GM23248 (cell line): ENCODE measurements at regions not wholly inside any gene's neighbourhood (a gene's known extent, or its start where the extent isn't known, plus 50 kb on each side); places are given as distances from the start of the nearest gene placed in this dataset.

Source experiments
- DNase-seq: peaks from one replicate; pipeline ENCODE4 v3.0.0-alpha.2; 2015
- H2AFZ ChIP-seq: fragments of 200-600 bp; sonication (generic); 2 replicates; pipeline ENCODE4 v1.6.1; 2016; ENCODE audit warnings: antibody characterized with exemption
- H3F3A ChIP-seq: fragments of 200-600 bp; sonication (generic); 2 replicates; pipeline ENCODE4 v1.6.1; 2016; ENCODE audit warnings: mild to moderate bottlenecking, antibody characterized with exemption, mixed run types; ENCODE audit not compliant: insufficient read depth
- H3K27ac ChIP-seq: fragments of 200-600 bp; sonication (generic); 2 replicates; pipeline ENCODE4 v1.5.1; 2016; ENCODE audit warnings: mild to moderate bottlenecking
- H3K27me3 ChIP-seq: fragments of 200-600 bp; sonication (generic); replicated peaks from 2 replicates; pipeline ENCODE4 v1.6.1; 2016; ENCODE audit warnings: mild to moderate bottlenecking; ENCODE audit not compliant: insufficient read depth
- H3K36me3 ChIP-seq: fragments of 200-600 bp; sonication (generic); 2 replicates; pipeline ENCODE4 v1.6.1; 2016; ENCODE audit warnings: low read depth, mild to moderate bottlenecking
- H3K4me1 ChIP-seq: fragments of 200-600 bp; sonication (generic); 2 replicates; pipeline ENCODE4 v1.6.1; 2016; ENCODE audit warnings: mild to moderate bottlenecking; ENCODE audit not compliant: insufficient read depth
- H3K4me2 ChIP-seq: fragments of 200-600 bp; sonication (generic); one replicate; pipeline ENCODE4 v1.6.1; 2016; ENCODE audit warnings: mild to moderate bottlenecking; ENCODE audit not compliant: unreplicated experiment
- H3K4me3 ChIP-seq: fragments of 200-600 bp; sonication (generic); 2 replicates; pipeline ENCODE4 v1.5.1; 2016; ENCODE audit warnings: mild to moderate bottlenecking
- H3K79me2 ChIP-seq: fragments of 200-600 bp; sonication (generic); 2 replicates; pipeline ENCODE4 v1.6.1; 2016; ENCODE audit warnings: mild to moderate bottlenecking; ENCODE audit not compliant: insufficient read depth
- H3K9ac ChIP-seq: fragments of 200-600 bp; sonication (generic); 2 replicates; pipeline ENCODE4 v1.6.1; 2016; ENCODE audit warnings: mild to moderate bottlenecking
- H3K9me2 ChIP-seq: fragments of 200-600 bp; sonication (generic); 2 replicates; pipeline ENCODE4 v1.6.1; 2016; ENCODE audit warnings: mixed run types, mild to moderate bottlenecking, moderate library complexity; ENCODE audit not compliant: insufficient read depth
- H3K9me3 ChIP-seq: fragments of 200-600 bp; sonication (generic); one replicate; pipeline ENCODE4 v1.6.1; 2017; ENCODE audit warnings: low read depth
- H4K20me1 ChIP-seq: fragments of 200-600 bp; sonication (generic); 2 replicates; pipeline ENCODE4 v1.6.0; 2016; ENCODE audit not compliant: insufficient read depth
- EZH2 ChIP-seq: fragments of 200-600 bp; sonication (generic); IDR thresholded peaks from 2 replicates; pipeline ENCODE4 v1.6.1; 2018; ENCODE audit warnings: antibody characterized with exemption, mild to moderate bottlenecking; ENCODE audit not compliant: insufficient read depth, poor library complexity, severe bottlenecking
- EZH2phosphoT487 ChIP-seq: fragments of 200-600 bp; sonication (generic); IDR thresholded peaks from 2 replicates; pipeline ENCODE4 v1.6.1; 2018; ENCODE audit warnings: antibody characterized with exemption, moderate library complexity, mild to moderate bottlenecking, low read depth; ENCODE audit not compliant: insufficient read depth
- WGBS, 2 experiments: methylation state at CpG; one replicate each; pipeline ENCODE4 v1.1.6; 2015 to 2017; ENCODE audit warnings: low lambda C conversion rate in 2 of 2, low coverage in 1 of 2; ENCODE audit errors: missing lambda C conversion rate in 2 of 2; 5-methylcytosine and 5-hydroxymethylcytosine counted together
- in situ Hi-C: fragments of 300-500 bp; cut with MboI; formaldehyde crosslinking; loops from 2 replicates; pipeline ENCODE4 v1.15.0; 2020

- no peaks in the 10 kb centered on the region for H3K79me2 ChIP-seq
- no peak overlapping the region for H3K9ac ChIP-seq
- no peaks in the 10 kb centered on the region for H4K20me1 ChIP-seq
- no peaks in the 10 kb centered on the region for H3K36me3 ChIP-seq
- H3K27me3 ChIP-seq: no peaks in the 10 kb centered on the region
- TF ChIP-seq EZH2phosphoT487 (no peak), EZH2 (no peak)
- no peak overlapping the region for H3K4me2 ChIP-seq
- no peaks in the 10 kb centered on the region for H3K9me3 ChIP-seq
- H3F3A ChIP-seq: no peaks in the 10 kb centered on the region
- 25 to 46% methylated on average over 1 of the region's 1 CpG for WGBS, 2 experiments
- H3K4me1 ChIP-seq: no peaks in the 10 kb centered on the region
- H2AFZ ChIP-seq: no peak overlapping the region
- no peaks in the 10 kb centered on the region for H3K9me2 ChIP-seq
- no peak overlapping the region for H3K4me3 ChIP-seq
- H3K27ac ChIP-seq: no peak overlapping the region
- DNase-seq: no peak
- in situ Hi-C loops: no loop called here
Measured at GRCh38 chr17:70613681-70614080, 444.3 kb downstream of the KCNJ2 start.

DNA sequence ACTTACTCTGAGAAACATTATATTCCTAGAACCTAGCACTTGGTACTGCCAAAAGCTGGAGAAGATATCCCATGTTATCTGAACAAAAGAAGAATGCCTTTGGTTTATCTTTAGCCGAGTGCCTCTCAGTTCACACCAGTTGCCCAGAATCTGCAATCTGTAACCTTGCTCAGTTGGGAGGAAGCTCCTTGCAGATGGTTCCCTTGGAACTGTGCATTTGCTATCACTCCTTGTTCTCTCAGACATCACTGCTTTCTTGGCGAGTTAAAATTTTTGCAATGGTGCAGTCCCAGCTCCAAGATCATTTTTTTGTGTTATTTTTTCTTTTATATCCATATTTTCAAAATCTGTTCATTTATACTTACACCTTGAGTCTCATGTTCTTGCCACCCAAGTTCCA lies 446.5 kb downstream of the KCNJ2 start:
- H3K9me2 ChIP-seq: no peaks in the 10 kb centered on the region
- H4K20me1 ChIP-seq: no peaks in the 10 kb centered on the region
- H3F3A ChIP-seq: no peaks in the 10 kb centered on the region
- H3K9me3 ChIP-seq: no peaks in the 10 kb centered on the region
- no peaks in the 10 kb centered on the region for H3K4me1 ChIP-seq
- no peaks in the 10 kb centered on the region for H3K79me2 ChIP-seq
- no peaks in the 10 kb centered on the region for H3K27me3 ChIP-seq
- WGBS, 2 experiments: 24 to 34% methylated on average over 2 of the region's 2 CpGs
- DNase-seq: no peak
- no peak for TF ChIP-seq EZH2phosphoT487
- no peak overlapping the region for H3K4me3 ChIP-seq
- H3K36me3 ChIP-seq: no peaks in the 10 kb centered on the region
- no peak overlapping the region for H3K4me2 ChIP-seq
- H2AFZ ChIP-seq: no peak overlapping the region
- in situ Hi-C loops: no loop called here
- H3K27ac ChIP-seq: no peak overlapping the region
- no peak overlapping the region for H3K9ac ChIP-seq

DNA sequence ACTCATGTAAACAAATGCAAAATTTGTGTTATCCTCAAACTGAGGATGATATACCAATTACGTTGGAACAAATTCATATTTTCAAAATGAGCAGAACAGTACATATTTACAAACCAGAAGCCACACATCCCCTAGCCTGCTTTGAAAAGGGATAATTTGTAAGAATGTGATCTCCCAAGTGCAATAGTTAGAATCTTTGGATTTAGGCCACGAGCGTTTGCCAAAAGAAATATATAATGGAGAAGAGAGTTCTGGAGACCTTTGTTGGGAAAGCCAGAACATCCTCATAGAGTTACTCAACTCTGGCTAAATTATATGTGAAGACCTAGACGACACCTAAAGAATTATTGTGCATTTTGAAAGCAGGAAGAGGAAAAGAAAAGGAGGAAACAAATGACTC lies 449.3 kb downstream of the KCNJ2 start:
- no peaks in the 10 kb centered on the region for H3F3A ChIP-seq
- no peaks in the 10 kb centered on the region for H3K9me2 ChIP-seq
- no peak overlapping the region for H2AFZ ChIP-seq
- no peaks in the 10 kb centered on the region for H4K20me1 ChIP-seq
- in situ Hi-C loops: no loop called here
- H3K9me3 ChIP-seq: no peaks in the 10 kb centered on the region
- H3K79me2 ChIP-seq: no peaks in the 10 kb centered on the region
- TF ChIP-seq EZH2: no peak
- no peak overlapping the region for H3K4me3 ChIP-seq
- no peak overlapping the region for H3K9ac ChIP-seq
- no peaks in the 10 kb centered on the region for H3K4me1 ChIP-seq
- H3K27ac ChIP-seq: no peak overlapping the region
- H3K4me2 ChIP-seq: no peak overlapping the region
- WGBS, 2 experiments: 63 to 66% methylated on average over 4 of the region's 4 CpGs
- H3K27me3 ChIP-seq: no peaks in the 10 kb centered on the region
- DNase-seq: no peak
- H3K36me3 ChIP-seq: no peaks in the 10 kb centered on the region

DNA sequence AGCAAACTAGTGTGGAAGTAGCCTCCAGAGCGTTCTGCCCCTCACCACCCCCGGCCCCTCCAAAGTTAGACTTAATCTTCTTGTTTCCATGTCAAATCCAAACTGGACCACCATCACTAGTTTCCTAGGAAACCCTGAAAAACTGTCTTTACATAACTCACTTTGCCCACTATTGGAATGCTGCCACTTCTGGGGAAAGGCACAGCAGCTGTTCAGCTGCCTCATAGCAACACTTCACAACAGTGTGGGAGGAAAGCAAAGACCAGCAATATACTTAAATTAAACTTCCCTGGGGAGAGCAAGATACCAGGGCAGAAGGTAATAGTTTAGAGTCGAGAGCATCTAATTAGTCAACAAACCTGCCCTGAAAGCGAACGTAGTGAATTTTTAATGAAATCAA lies 452.2 kb downstream of the KCNJ2 start:
- no peaks in the 10 kb centered on the region for H3F3A ChIP-seq
- in situ Hi-C loops: no loop called here
- H3K4me2 ChIP-seq: no peak overlapping the region
- no peaks in the 10 kb centered on the region for H3K4me1 ChIP-seq
- peak; percentile 4 for DNase-seq
- no peak overlapping the region for H3K4me3 ChIP-seq
- no peaks in the 10 kb centered on the region for H3K36me3 ChIP-seq
- no peak overlapping the region for H3K27ac ChIP-seq
- no peaks in the 10 kb centered on the region for H3K27me3 ChIP-seq
- TF ChIP-seq EZH2: no peak
- TF ChIP-seq EZH2phosphoT487: no peak
- no peak overlapping the region for H3K9ac ChIP-seq
- no peaks in the 10 kb centered on the region for H3K79me2 ChIP-seq
- no peak overlapping the region for H2AFZ ChIP-seq
- 50 to 51% methylated on average over 5 of the region's 5 CpGs for WGBS, 2 experiments
- H3K9me3 ChIP-seq: no peaks in the 10 kb centered on the region
- H3K9me2 ChIP-seq: no peaks in the 10 kb centered on the region
- H4K20me1 ChIP-seq: no peaks in the 10 kb centered on the region

DNA sequence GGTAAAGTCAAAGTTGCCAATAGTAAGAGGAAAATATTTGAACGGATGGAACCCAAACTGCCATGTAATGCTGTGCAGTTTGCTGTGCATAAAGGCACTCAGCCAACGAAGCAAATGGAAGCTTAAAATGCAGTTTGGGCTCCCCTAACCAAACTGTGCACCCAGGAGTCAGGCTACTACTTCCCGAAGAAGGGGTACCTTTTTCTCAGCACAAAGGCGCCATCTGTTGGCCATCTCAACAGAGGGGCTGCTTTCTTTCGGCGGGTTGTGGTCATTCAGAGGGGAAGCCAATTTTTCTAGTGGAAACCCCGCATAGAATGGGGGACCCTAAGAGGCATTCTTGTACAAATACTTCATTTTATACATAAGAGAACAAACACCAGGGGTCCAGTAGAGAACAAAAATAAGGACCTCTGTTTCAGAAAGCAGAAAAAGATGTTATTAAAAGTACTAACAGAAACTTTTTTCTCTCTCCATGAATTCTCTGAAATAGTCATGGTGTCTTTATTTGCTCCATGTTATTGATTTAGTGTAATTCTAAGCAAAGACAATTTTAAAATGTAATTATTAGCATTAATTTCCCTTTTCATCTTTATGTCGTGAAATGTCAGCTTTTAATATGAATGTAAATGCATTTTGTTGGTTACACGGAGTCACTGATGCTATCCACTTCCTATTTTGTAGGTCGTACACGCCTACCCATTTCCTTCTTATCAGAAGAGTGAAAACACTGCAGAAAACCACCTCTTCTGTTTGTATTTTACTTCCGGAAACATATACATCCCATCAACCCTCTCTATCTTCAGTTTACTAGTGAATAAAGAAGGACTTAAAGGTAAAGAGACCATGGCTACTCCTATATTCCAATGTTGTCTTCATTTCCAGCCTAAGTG lies 453.3 kb downstream of the KCNJ2 start:
- H3K4me1 ChIP-seq: no peaks in the 10 kb centered on the region
- H3K4me3 ChIP-seq: no peak overlapping the region
- peak; percentile 38 for DNase-seq
- no peaks in the 10 kb centered on the region for H3K79me2 ChIP-seq
- H3K27ac ChIP-seq: no peak overlapping the region
- TF ChIP-seq EZH2: no peak
- TF ChIP-seq EZH2phosphoT487: no peak
- no peak overlapping the region for H2AFZ ChIP-seq
- no peaks in the 10 kb centered on the region for H3F3A ChIP-seq
- no peak overlapping the region for H3K4me2 ChIP-seq
- no peaks in the 10 kb centered on the region for H3K36me3 ChIP-seq
- H3K9ac ChIP-seq: no peak overlapping the region
- H4K20me1 ChIP-seq: no peaks in the 10 kb centered on the region
- in situ Hi-C loops: no loop called here
- 48 to 52% methylated on average over 12 of the region's 12 CpGs for WGBS, 2 experiments
- no peaks in the 10 kb centered on the region for H3K9me3 ChIP-seq
- H3K27me3 ChIP-seq: no peaks in the 10 kb centered on the region
- H3K9me2 ChIP-seq: no peaks in the 10 kb centered on the region
